ENCODE measurements at regions not wholly inside any gene's neighbourhood (a gene's known extent, or its start where the extent isn't known, plus 50 kb on each side); places are given as distances from the start of the nearest gene placed in this dataset.

DNA sequence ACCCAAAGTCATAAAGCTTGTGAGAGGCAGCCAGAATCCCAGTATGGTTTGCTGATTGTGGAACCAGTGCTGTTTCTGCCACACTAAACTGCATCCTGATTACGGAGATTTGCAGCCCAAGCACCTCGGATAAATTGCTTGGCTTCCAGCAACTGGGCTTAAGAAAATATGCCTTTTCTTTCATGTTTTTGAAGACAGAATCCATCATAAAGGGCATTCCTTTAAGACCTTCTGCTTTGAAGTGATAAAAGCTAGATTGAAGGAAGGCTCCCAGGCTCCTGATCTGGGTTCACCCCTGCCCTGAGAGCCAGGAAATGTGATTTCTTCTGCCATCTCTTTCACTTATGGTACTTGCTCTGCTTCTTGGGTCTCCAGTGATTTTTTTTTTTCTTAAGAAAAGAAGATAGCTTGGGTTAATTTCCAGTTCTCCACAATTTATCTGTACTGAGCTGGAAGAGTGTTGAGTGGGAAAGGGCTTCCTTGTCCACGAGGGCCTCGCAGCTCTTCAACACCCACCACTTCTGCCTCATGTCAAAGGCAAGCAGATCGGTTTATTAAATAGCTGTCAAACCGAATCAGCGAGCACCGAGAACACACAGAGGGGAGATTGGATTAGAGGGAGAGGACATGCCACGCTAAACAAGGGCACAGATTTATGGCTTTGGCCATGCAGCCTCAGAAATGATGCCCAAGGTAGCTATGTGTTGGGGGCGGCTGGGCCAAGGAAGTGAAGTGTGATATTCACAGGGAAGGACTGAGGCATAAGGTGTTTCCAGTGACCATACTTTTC lies 94.9 kb upstream of the TBX20 start:
- Histone ChIP-seq H3K9me1 (replicated peaks; ENCODE audit: control insufficient read depth, extremely low read depth, insufficient read depth, low read length) (no peaks in the 10 kb centered on the region), H3K4me3 (replicated peaks in 1 of 3; ENCODE audit: insufficient read depth in 1 of 3, low read depth in 1 of 3, low read length in 3 of 3) (no peak overlapping the region), H3K9me3 (replicated peaks; ENCODE audit: control insufficient read depth, insufficient read depth, low read length) (no peaks in the 10 kb centered on the region), H3K27me3 (ENCODE audit: control insufficient read depth in 2 of 2, insufficient read depth in 2 of 2, low read length in 2 of 2) (no peaks in the 10 kb centered on the region), H3K36me3 (ENCODE audit: control insufficient read depth in 2 of 2, extremely low read depth in 1 of 2, insufficient read depth in 2 of 2, low read length in 2 of 2) (no peaks in the 10 kb centered on the region), H3K9ac (replicated peaks; ENCODE audit: extremely low read depth, insufficient read depth, low read length) (no peak overlapping the region), H3K4me1 (ENCODE audit: control insufficient read depth, extremely low read depth, insufficient read depth, low read length) (no peaks in the 10 kb centered on the region), H3K4me2 (ENCODE audit: insufficient read depth, low read length) (no peak overlapping the region), H4K20me1 (replicated peaks; ENCODE audit: control insufficient read depth, extremely low read depth, insufficient read depth, low read length) (no peaks in the 10 kb centered on the region), H3K79me2 (ENCODE audit: control insufficient read depth, insufficient read depth, low read length) (no peaks in the 10 kb centered on the region), H2AFZ (ENCODE audit: low read depth, low read length) (no peak overlapping the region), H3K27ac (ENCODE audit: insufficient read depth, low read depth, low read length) (no peak overlapping the region)
- DNase-seq (ENCODE audit: low read depth, low spot score): no peak
- intact Hi-C loops (cut with micrococcal nuclease) (no loop called here), dilution Hi-C loops (cut with MboI; ENCODE audit: extremely low pct_ligation_motif_present, low sequenced_read_pairs) (no loop called here)
- FAIRE-seq: no peak
- POLR2A ChIA-PET: no interaction called here
- TF ChIP-seq POLR2AphosphoS5 (IDR thresholded peaks at IDR 0.05; ENCODE audit: insufficient read depth, low read depth, low read length) (no peak), POLR2A (IDR thresholded peaks at IDR 0.05; ENCODE audit: low read depth, low read length) (no peak), GATA2 (IDR thresholded peaks at IDR 0.05; ENCODE audit: insufficient read depth, insufficient read length, low read depth, low read length) (no peak), FOS (IDR thresholded peaks at IDR 0.05; ENCODE audit: borderline replicate concordance, insufficient read depth, low read length) (no peak), CTCF (IDR thresholded peaks at IDR 0.05; ENCODE audit: extremely low read depth in 1 of 2, insufficient read depth in 1 of 2, low read depth in 1 of 2, low read length in 2 of 2) (no peak), JUN (IDR thresholded peaks at IDR 0.05; ENCODE audit: borderline replicate concordance, insufficient read depth, insufficient read length, low read depth) (no peak), EZH2 (IDR thresholded peaks at IDR 0.05; ENCODE audit: borderline replicate concordance, low read depth, low read length, severe bottlenecking) (no peak)
- BruUV-seq (replicated peaks): no TSS peak
- CTCF ChIA-PET: no interaction called here
